MG63 (cell line): ENCODE measurements at regions not wholly inside any gene's neighbourhood (a gene's known extent, or its start where the extent isn't known, plus 50 kb on each side); places are given as distances from the start of the nearest gene placed in this dataset.
"Not testable (repeated sequence)": the region's sequence is repeated elsewhere in the genome, so short reads cannot be mapped to it uniquely, and the experiment has no call there.

Experiments used
- DNase-seq: peaks from one replicate; pipeline ENCODE4 v3.0.0-alpha.2; 2020
- H3K27me3 ChIP-seq: fragments of 250-450 bp; sonication (Bioruptor Pico); 2 replicates; pipeline ENCODE4 v1.5.1; 2020; ENCODE audit warnings: mild to moderate bottlenecking, moderate library complexity
- H3K36me3 ChIP-seq: fragments of 250-450 bp; sonication (Bioruptor Pico); 2 replicates; pipeline ENCODE4 v1.5.1; 2020; ENCODE audit warnings: mild to moderate bottlenecking, moderate library complexity
- H3K4me3 ChIP-seq: fragments of 250-450 bp; sonication (Bioruptor Pico); 2 replicates; pipeline ENCODE4 v1.5.1; 2020; ENCODE audit warnings: mild to moderate bottlenecking, moderate library complexity
- H3K9me3 ChIP-seq: fragments of 250-450 bp; sonication (Bioruptor Pico); 2 replicates; pipeline ENCODE4 v1.5.1; 2020; ENCODE audit warnings: mild to moderate bottlenecking, moderate library complexity

GRCh38 chr15:91630090-91630489 lies 223.4 kb upstream of the SLCO3A1 start:
- Histone ChIP-seq H3K27me3 (no peaks in the 10 kb centered on the region), H3K9me3 (no peaks in the 10 kb centered on the region), H3K36me3 (no peaks in the 10 kb centered on the region), H3K4me3 (no peak overlapping the region)
- DNase-seq: no peak

- Histone ChIP-seq H3K9me3 (no peaks in the 10 kb centered on the region), H3K27me3 (no peaks in the 10 kb centered on the region; the same call in 1 of the 2 replicates), H3K4me3 (no peak overlapping the region), H3K36me3 (no peaks in the 10 kb centered on the region)
- no peak for DNase-seq
Observed at GRCh38 chr15:91632176-91632575, 221.3 kb upstream of the SLCO3A1 start.

GRCh38 chr15:91632981-91633380 lies 220.5 kb upstream of the SLCO3A1 start:
- H3K27me3 ChIP-seq: no peaks in the 10 kb centered on the region; the same call in 1 of the 2 replicates
- no peak overlapping the region for H3K4me3 ChIP-seq
- no peak for DNase-seq
- H3K36me3 ChIP-seq: no peaks in the 10 kb centered on the region
- no peaks in the 10 kb centered on the region for H3K9me3 ChIP-seq

- no peaks in the 10 kb centered on the region; the same call in 1 of the 2 replicates for H3K27me3 ChIP-seq
- no peaks in the 10 kb centered on the region for H3K36me3 ChIP-seq
- no peak overlapping the region for H3K4me3 ChIP-seq
- no peaks in the 10 kb centered on the region for H3K9me3 ChIP-seq
- no peak for DNase-seq
Observed at GRCh38 chr15:91634179-91634578, 219.3 kb upstream of the SLCO3A1 start.

GRCh38 chr15:91635080-91635479 lies 218.4 kb upstream of the SLCO3A1 start:
- no peaks in the 10 kb centered on the region; the same call in 1 of the 2 replicates for H3K27me3 ChIP-seq
- H3K4me3 ChIP-seq: no peak overlapping the region
- no peaks in the 10 kb centered on the region for H3K9me3 ChIP-seq
- no peak for DNase-seq
- H3K36me3 ChIP-seq: no peaks in the 10 kb centered on the region

GRCh38 chr15:91635641-91636040 lies 217.9 kb upstream of the SLCO3A1 start:
- Histone ChIP-seq H3K27me3 (peaks cover 2% of the 10 kb centered on the region; the same call in 1 of the 2 replicates), H3K36me3 (no peaks in the 10 kb centered on the region), H3K4me3 (no peak overlapping the region), H3K9me3 (no peaks in the 10 kb centered on the region)
- no peak for DNase-seq

GRCh38 chr15:91649016-91649415 lies 204.5 kb upstream of the SLCO3A1 start:
- DNase-seq: no peak
- H3K9me3 ChIP-seq: no peaks in the 10 kb centered on the region
- no peaks in the 10 kb centered on the region for H3K27me3 ChIP-seq
- H3K4me3 ChIP-seq: no peak overlapping the region
- H3K36me3 ChIP-seq: no peaks in the 10 kb centered on the region

GRCh38 chr15:91649831-91650321 lies 203.6 kb upstream of the SLCO3A1 start:
- Histone ChIP-seq H3K9me3 (no peaks in the 10 kb centered on the region), H3K4me3 (no peak overlapping the region), H3K27me3 (no peaks in the 10 kb centered on the region), H3K36me3 (no peaks in the 10 kb centered on the region)
- no peak for DNase-seq

- no peaks in the 10 kb centered on the region for H3K9me3 ChIP-seq
- H3K4me3 ChIP-seq: no peak overlapping the region
- H3K27me3 ChIP-seq: no peaks in the 10 kb centered on the region
- no peak for DNase-seq
- H3K36me3 ChIP-seq: no peaks in the 10 kb centered on the region
Observed at GRCh38 chr15:91651251-91651650, 202.3 kb upstream of the SLCO3A1 start.

GRCh38 chr15:91652610-91653207 lies 200.8 kb upstream of the SLCO3A1 start:
- no peaks in the 10 kb centered on the region for H3K27me3 ChIP-seq
- no peak for DNase-seq
- H3K36me3 ChIP-seq: no peaks in the 10 kb centered on the region
- H3K4me3 ChIP-seq: no peak overlapping the region
- H3K9me3 ChIP-seq: no peaks in the 10 kb centered on the region

GRCh38 chr15:91655563-91656290 lies 197.8 kb upstream of the SLCO3A1 start:
- H3K4me3 ChIP-seq, H3K36me3 ChIP-seq, H3K9me3 ChIP-seq, DNase-seq, H3K27me3 ChIP-seq: not testable (repeated sequence)

GRCh38 chr15:91660174-91660649 lies 193.3 kb upstream of the SLCO3A1 start:
- no peak for DNase-seq
- peaks cover 9% of the 10 kb centered on the region; the same call in 1 of the 2 replicates for H3K27me3 ChIP-seq
- H3K36me3 ChIP-seq: no peaks in the 10 kb centered on the region
- no peak overlapping the region for H3K4me3 ChIP-seq
- H3K9me3 ChIP-seq: no peaks in the 10 kb centered on the region

GRCh38 chr15:91664224-91664836 lies 189.2 kb upstream of the SLCO3A1 start:
- H3K9me3 ChIP-seq: no peaks in the 10 kb centered on the region
- DNase-seq: no peak
- H3K27me3 ChIP-seq: peaks cover 25% of the 10 kb centered on the region
- H3K36me3 ChIP-seq: no peaks in the 10 kb centered on the region
- H3K4me3 ChIP-seq: no peak overlapping the region

GRCh38 chr15:91665212-91665611 lies 188.3 kb upstream of the SLCO3A1 start:
- Histone ChIP-seq H3K9me3 (no peaks in the 10 kb centered on the region), H3K36me3 (no peaks in the 10 kb centered on the region), H3K27me3 (peaks cover 25% of the 10 kb centered on the region), H3K4me3 (no peak overlapping the region)
- no peak for DNase-seq

- no peak overlapping the region for H3K4me3 ChIP-seq
- no peak for DNase-seq
- no peaks in the 10 kb centered on the region for H3K36me3 ChIP-seq
- peaks cover 25% of the 10 kb centered on the region for H3K27me3 ChIP-seq
- no peaks in the 10 kb centered on the region for H3K9me3 ChIP-seq
Observed at GRCh38 chr15:91668370-91668769, 185.1 kb upstream of the SLCO3A1 start.

- DNase-seq: no peak
Observed at GRCh38 chr15:91670108-91670507, 183.4 kb upstream of the SLCO3A1 start.

GRCh38 chr15:91678003-91678402 lies 175.5 kb upstream of the SLCO3A1 start:
- Histone ChIP-seq H3K27me3 (peaks cover 4% of the 10 kb centered on the region; the same call in 1 of the 2 replicates), H3K36me3 (no peaks in the 10 kb centered on the region), H3K9me3 (peaks cover 5% of the 10 kb centered on the region; the same call in 1 of the 2 replicates), H3K4me3 (no peak overlapping the region)
- DNase-seq: no peak

More at GRCh38 chr15:91670108-91670507, 183.4 kb upstream of the SLCO3A1 start:
- Histone ChIP-seq H3K4me3 (no peak overlapping the region), H3K9me3 (peaks cover 5% of the 10 kb centered on the region; the same call in 1 of the 2 replicates), H3K36me3 (no peaks in the 10 kb centered on the region), H3K27me3 (peaks cover 20% of the 10 kb centered on the region)
